NCI-H510A (cell line): ENCODE measurements at regions not wholly inside any gene's neighbourhood (a gene's known extent, or its start where the extent isn't known, plus 50 kb on each side); places are given as distances from the start of the nearest gene placed in this dataset.

Experiments
- DNase-seq: peaks from one replicate; lab custom pipeline; 2025; lab: John Stamatoyannopoulos, UW

DNA sequence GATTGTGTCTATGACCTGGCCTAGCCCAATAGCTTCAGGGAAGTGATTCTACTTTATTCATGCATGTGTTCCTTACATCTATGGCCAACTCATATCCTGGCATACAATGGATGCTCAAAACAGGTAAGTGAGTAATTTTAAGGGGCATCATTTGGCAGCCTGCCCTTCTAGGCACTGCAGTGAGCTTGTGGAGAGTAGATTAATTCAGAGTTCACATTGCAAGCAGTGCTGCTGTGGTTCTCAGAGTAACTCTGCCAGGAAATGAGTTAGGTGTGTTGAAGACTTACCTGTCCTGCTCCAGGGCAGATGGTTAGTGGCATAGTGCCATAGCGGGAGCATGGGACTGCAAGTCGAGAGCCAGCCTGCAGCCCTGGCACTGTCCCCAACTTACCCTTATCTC lies 158.0 kb downstream of the SCP2D1 start:
- no peak for DNase-seq

DNA sequence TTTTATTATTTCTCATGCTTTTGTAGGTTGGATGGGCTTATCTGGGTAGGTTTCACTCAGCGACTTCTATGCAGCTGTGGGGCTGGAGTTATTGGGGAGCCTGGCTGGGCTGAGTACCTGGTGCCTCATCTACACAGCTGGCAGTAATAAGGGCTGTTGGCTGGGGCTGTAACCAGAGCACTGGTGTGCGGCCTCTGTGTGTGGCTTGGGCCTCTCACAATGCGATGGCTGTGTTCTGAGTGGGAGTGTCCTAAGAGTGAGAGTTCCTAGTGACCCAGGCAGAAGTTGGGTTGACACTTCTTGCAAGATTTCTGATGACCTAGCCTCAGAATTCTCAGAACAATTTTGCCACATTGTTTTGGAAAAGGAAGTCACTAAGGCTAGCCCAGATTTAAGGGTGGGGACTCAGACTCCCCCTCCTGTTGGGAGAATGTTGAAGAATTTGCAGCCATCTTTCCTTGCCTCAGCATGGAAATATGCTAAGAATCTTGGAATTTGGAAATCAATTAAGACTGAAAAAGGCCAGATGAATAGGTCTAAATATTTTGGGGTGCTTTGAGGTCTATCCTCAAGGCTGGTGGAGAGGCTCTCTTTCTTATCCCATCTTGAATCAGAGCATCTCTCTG lies 158.8 kb downstream of the SCP2D1 start:
- DNase-seq: no peak

DNA sequence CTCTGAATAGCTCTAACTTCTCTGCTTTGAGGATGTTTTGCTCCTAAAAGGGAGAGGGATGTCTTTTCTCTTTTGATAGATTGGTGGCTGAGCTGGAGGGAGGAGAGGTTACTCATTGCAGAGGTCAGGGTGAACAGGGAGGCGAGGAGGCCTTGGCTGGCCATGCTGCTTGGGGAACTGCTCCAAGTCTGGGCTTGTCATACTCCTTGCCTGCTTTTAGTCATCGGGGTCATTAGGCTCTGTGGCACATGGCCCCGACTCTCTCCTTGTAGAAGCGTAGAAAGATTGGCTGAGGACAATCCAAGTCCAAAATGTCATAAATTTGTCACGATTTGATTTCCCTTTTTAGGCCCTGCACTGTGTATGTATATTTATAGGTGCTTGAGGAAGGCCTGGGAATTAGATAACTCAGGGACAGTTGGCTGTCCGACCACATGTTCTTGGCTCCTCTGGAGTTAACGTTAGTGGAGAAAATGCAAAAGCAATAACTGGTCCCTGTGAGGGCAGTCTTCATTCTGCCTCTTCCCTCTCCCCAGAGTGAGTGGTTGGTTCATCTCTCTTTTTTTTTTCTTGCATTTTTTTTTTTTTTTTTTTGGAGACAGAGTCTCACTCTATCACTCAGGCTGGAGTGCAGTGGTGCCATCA lies 160.1 kb downstream of the SCP2D1 start:
- DNase-seq: no peak

DNA sequence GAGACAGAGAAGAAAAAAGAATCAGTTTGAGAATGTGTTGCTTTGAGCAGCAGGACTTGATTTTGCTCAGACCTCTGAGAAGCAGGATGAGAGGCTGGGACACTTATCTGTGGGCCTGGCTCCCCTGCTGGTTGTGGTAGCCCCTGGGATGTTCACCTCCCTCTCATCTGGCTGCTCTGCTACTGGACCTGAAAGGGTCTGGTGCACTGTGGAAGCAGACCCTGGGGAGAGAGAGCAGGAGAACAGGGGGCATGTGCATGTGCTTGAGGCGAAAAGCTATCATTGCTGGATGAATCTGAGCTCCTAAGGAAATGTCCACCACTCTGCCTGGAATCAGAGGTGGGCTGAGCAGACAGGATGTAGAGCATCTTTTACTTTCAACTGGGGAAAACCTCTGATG lies 161.1 kb downstream of the SCP2D1 start:
- no peak for DNase-seq

DNA sequence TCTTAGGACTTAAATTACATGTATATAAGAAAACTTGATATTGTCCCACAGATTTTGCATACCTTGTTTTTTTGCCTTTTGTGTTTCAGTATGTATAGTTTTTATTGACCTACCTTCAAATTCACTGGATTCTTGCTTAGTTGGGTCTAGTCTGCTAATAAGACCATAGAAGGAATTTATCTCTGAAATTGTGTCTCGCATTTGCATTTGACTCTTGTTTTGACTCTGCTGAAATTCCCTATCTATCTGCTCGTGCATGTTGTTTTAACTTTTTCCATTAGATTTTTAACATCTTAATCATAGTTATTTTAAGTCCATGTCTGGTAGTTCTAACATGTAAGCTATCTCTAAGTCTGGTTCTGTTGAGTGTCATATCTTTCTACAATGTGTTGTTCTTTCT lies 163.9 kb downstream of the SCP2D1 start:
- DNase-seq: no peak

DNA sequence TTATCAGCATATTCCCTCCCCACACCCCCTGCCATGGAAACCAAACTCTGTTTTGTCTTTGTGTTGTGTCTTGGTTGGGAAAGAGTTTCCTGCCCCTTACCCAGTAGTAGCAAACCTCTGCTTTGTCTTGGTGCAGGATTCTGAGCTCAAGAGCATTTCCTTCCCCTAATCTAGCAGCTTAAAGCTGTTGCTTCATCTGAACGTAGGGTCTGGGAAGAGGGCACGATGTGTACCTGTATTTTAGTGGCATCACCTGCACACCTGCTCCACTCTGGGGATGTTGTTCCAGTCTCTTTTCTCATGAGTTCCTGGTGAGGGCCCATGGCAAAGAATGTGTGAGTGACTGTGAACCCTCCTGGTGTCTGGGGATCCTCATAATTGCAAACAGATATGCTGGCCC lies 164.7 kb downstream of the SCP2D1 start:
- DNase-seq: no peak

DNA sequence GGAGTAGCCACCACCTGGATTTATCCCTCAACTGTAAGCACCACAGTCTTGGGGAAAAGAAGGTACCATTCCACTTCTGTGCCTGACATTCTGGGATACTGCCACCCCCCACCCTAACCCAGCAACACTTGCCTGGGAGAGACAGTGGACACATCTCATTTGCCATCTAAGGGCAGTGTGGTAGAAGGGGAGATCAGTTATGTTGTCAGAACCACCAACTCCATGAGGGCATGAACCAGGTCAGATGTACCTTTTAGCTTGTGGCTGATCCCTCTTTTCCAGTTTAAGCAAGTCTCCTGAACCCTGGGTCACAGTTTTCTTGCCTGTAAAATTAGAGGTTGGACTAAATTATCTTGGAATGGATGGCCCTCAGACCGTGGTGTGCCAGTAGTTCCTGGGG lies 165.5 kb downstream of the SCP2D1 start:
- no peak for DNase-seq

DNA sequence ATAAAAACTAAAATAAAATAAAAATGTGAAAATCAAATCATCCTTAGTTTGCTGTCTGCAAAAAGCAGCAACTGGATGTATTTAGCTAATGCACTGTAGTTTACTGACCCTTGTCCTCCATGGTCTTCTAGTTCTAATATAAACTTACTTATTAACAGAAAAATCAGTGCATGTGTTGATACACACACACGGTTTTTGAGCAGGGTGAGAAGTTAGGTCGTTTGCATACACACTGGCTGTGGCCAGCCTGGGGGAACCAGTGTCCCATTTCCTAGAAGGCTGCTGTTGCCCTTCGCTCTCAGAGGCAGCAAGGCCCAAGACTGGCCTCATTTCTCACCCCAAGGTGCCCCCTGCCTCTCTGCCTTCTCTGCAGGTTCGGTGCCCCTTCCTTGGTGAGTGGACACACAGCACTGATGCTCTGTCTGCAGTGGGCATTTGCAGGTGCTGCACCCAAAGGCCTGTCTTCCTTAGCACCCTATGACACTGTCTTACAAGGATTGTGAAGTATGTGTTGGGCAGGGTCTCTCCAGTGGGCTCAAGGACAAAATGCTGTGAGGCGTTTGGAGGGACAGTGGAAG lies 168.5 kb downstream of the SCP2D1 start:
- DNase-seq: no peak

DNA sequence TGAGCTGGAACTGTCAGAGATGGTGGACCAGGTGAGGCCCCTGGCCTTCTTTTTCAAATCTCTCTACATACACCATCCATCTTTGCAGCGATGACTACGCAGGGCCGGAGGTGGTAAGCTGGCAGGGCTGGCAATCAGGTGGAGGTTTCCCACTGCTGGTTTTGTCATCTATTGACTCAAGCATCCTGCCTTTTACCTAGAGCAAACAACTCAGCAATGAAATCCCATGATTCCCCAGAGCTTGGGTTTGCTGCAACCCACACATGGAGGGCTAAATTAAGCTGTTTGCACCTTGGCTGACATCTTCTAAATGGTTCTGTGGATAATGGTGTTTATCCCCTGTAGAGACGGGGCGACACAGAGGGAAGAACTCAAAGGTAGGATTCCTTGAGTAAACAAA lies 170.2 kb downstream of the SCP2D1 start:
- DNase-seq: peak; percentile 64

DNA sequence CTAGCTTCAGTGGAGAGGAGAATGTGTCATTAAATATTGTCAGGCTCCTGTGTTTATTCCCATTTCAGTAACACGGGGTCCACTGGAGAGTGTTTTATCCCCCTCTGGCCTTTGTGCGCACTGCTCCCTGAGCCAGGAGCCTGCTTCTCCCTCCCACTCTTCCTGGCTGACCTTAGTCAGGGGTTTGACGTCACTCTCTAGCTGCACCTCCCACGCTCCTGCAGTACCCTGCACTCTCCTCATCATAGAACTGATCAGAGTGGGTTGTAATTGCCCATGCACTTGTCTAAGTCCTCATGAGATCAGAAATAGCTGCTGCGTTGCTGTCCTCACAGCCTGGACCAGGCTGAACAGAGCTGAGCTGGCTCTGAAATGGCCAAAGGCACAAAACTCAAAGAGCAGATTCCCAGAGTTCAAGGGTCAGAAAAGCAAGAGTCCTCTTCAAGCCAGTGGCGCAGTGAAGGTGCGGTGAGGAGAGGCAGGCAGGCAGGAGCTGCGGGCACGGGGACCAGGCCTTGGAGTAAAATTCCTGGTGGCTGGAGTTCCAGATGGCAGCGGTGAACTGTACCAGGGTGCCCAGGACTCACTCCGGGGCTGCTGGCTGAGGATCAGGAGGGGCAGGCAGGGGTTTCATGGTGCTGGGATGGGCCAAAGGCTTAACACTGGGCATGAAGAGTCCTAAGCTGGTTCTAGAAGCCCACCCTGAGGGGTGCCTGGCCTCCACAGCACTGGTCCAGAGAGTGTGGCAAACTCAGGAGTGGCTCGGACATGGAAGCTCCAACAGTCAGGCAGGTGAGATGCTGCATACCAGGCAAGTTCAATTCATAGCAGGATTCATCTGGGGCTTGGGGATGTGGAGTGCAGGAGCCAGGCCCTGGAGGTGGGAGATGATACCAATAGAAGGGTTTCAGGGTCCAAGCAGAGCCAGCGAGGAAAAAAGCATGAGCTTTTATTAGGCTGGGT lies 170.9 kb downstream of the SCP2D1 start:
- DNase-seq: peak; percentile 79

DNA sequence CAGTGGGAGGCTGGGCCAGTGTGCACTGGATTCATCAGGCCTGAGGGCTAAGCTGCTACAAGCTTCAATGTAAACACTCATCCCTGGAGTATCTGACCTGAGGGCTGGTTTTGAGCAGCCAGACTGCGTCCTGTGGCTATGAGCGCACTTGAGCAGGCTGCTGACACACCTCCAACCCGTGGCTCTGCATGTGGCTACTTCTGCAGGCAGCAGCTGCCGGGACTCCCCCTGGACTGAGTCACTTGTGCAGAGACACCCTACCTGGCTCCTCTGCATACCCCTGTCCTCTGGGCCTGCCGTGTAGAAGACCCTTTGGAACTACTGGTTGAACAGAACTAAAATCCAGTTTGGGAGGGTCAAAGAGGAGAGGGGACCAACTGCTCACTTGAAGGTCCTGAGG lies 172.0 kb downstream of the SCP2D1 start:
- peak; percentile 69 for DNase-seq

DNA sequence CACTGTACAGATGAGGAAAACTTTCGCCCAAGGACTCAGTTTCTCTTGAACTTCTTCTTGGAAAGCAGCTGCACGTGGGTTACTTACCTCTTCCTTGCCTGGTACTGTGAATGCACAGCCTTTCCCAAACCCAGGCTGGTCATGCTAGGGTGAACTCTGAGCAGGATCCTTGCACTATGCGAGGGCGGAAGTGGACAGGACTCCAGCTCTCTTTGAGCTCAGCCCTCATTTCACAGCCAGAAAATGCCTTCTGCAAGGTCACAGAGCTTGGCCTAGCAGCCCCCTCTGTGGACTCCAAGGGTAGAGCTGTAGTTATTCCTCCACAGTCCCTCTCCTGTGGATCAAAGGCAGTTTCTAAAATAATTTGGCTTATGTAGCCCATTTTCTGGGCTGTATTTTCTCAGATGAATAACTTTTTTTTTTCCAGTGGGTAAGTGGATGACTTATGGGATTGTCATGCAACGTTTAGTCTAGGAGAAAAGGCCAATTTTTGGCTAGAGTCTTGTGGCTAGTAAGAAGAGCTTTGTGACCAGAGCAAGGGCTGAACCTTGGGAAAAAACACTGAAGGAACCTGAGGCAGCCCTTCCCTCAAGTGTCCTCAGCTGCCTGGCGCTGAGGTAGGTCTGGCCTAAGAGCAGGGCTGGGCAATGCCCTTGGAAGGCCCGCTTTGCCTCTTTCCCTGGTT lies 172.7 kb downstream of the SCP2D1 start:
- DNase-seq: no peak

DNA sequence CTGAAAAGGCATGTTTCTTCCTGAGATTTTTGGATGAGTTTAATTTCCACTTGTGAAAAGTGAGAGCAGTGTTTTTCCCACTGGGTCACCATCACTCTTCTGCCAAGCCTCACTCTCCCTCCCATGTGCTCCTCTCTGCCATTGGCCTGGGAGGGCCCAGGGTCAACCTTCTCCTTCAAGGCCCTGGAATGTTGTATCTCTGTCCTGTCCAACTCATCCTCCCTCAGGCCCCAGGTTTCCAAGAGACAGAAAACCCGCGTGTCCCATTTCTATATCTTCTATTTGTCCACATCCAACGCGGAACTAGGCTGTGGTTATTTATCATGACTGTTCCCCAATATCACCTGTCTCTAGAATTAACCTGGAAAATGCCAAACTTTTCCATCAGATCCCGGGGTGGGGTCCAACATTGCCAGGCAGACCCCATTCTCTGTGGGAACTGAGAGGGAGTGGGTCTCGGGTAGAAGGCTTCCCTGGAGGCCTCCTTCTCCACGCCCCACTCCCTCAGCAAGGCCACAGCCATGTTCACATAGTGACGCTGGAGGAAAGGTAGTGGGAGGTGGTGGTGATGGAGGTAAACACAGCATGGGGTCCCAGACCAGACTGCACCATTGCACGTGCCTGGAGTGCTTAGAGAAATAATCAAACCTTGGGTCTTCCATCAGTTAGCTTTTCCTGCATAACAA lies 173.5 kb downstream of the SCP2D1 start:
- DNase-seq: no peak

DNA sequence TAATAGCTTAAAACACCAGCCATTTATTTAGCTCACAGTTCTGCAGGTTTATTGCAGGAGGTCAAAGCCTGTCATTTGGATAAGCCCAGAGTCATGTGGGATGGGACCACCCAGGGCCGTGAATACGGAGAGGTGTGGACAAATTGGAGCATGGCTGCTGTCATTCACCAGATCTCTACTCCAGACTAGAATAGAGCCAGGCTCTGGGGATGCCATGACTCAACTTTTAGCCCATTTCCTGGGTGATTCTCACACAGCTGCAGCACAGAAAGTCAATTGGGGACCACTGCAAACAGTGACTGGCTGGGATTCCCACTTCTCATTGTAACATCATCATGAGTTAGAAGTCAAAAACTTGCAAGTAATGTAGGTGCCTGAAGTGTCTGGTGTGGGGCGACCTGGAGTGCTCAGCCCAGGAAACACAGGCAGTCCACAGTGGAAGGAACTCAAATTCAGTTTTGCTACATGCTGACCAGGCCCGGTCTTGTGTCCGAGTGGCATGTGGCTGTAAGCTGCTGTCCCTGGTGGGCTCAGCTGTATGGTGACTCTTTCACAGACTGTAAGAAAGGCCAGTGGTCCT lies 174.3 kb downstream of the SCP2D1 start:
- DNase-seq: no peak

DNA sequence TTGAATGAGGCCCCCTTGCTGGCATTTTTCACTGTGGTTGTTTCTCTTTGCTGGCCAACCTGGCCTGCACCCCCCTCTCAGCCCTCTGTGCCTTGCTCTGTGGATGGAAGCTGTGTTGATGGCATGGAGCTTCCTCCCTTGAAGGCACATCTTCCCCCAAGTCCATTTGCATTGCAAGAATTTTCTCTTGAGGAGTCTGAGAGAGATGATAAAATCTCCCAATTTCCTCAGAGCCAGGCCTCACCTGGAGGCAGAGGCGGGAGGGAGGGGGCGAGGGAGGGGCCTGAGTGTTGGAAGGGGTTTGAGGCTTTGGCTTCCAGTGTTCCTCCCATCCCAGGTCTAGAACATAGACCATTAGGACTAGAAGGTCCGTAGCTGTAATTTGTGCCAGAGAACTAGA lies 175.1 kb downstream of the SCP2D1 start:
- DNase-seq: no peak

DNA sequence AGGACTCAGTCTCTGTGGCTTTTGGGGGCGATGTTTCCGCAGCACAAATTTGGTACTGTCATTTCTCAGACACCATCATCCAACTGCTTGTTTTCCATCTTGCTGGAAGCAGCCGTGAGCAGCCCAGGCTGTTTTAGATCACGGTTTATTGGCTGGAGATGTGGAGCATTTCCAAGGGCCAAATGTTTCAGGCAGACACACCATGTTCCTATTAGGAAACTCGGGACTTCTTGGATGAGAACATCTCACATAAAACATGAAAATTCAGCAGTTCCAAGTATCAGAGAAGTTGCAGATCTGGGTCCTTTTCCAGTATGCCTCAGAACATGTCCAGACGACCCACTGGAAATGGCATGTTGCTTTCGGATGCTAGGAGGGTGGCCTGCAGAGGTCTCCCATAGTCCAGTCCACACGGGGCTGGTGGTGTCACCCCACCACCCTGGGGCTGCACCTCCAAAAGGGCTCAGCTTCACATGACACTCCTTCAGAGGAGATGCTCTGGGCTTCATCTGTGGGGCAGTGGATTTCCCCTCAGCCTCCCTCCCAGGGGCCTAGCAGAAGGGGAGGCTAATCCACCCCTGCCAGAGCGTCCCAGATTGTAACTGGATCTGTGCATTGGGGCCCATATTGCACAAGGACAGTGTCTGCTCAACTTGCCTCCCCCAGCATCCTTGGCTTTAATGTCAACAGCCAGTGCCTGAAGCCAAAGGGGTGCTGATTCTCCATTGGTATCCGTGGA lies 176.3 kb downstream of the SCP2D1 start:
- no peak for DNase-seq

DNA sequence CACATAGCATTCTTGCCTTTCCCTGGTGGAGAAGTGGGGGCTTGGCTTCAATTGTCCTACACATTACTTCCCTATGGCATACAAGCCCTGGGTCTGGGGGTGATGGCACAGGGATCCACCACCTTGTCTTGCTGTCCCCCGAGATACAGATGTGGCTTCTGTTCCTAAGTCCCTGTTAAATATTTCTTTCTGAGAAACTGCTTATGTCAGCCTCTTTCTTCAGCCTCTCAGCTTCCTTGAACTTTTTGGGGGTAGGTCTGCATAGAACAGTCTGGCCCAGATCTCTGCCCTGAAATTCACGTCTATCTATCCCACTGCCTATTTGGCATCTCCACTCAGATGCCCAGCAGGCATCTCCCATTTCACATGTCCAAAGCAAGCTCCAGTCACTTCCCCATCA lies 177.4 kb downstream of the SCP2D1 start:
- no peak for DNase-seq

DNA sequence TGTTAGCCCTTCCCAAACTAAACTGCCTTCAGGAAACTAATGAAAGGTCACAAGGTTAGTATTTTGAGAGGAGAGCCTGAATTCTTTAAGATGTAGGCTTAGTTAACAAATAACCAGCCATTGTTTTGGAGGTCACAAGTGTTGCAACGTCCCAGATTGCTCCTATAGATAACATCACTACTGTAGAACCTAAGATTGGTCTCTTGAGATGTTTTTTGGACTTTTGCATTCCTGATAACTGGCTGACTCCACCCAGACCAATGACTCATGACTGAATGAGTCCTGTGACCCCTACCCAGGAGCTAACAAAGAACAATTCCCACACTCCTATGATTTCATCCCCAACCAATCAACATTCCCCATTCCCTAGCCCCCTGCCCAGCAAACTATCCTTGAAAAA lies 178.8 kb downstream of the SCP2D1 start:
- no peak for DNase-seq

DNA sequence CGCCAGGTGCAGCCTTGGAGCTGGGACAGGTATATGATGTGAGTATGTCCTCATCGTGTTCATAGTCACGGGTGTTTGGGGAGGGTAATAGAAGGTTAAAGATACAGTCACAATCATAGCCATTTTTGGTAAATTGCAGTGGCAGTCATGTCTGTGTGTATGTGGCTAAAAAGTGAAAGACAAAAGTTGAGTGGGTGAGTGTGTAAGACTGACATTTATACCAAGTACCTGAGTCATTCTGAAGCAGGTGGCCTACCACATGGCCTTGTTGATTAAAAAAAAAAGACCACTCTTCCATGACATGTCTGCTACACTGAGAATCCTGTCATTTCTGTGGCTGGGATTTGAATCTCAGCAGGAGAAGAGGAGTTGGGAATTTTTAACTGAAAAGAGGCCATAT lies 181.9 kb downstream of the SCP2D1 start:
- DNase-seq: no peak

DNA sequence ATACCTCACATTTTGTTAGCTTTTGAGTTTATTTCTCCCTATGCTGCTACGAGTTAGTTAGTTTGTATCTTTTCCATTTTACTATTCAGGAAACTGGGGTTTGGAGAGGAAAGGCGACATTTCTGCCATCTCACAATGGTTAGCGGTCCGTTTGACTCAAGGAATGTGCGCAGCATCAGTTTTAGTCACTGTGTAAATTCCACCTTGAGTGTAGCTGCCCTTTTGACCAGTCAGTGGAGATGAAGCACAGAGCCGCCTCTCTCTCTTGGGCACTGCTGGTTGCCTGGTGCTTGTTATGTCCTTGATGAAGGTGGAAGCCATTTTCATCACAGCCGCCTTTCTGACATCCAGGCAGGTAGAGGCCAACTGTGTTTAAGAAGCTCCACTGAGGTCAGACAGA lies 185.5 kb downstream of the SCP2D1 start:
- no peak for DNase-seq
